ENCODE measurements at regions not wholly inside any gene's neighbourhood (a gene's known extent, or its start where the extent isn't known, plus 50 kb on each side); places are given as distances from the start of the nearest gene placed in this dataset.

- TF ChIP-seq, protein P1, sequence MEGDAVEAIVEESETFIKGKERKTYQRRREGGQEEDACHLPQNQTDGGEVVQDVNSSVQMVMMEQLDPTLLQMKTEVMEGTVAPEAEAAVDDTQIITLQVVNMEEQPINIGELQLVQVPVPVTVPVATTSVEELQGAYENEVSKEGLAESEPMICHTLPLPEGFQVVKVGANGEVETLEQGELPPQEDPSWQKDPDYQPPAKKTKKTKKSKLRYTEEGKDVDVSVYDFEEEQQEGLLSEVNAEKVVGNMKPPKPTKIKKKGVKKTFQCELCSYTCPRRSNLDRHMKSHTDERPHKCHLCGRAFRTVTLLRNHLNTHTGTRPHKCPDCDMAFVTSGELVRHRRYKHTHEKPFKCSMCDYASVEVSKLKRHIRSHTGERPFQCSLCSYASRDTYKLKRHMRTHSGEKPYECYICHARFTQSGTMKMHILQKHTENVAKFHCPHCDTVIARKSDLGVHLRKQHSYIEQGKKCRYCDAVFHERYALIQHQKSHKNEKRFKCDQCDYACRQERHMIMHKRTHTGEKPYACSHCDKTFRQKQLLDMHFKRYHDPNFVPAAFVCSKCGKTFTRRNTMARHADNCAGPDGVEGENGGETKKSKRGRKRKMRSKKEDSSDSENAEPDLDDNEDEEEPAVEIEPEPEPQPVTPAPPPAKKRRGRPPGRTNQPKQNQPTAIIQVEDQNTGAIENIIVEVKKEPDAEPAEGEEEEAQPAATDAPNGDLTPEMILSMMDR (IDR thresholded peaks at IDR 0.05), result no peak
- TF ChIP-seq ZFX (IDR thresholded peaks at IDR 0.05; ENCODE audit: borderline replicate concordance), result no peak
Observed at GRCh38 chr14:103247169-103247606, 86.8 kb upstream of the EIF5 start.
